H1 (cell line): ENCODE measurements at regions not wholly inside any gene's neighbourhood (a gene's known extent, or its start where the extent isn't known, plus 50 kb on each side); places are given as distances from the start of the nearest gene placed in this dataset.

Experiments used
- ATF2 ChIP-seq: IDR thresholded peaks from 2 replicates; pipeline ENCODE4 v1.6.1; 2012; ENCODE audit warnings: low read length, inconsistent platforms
- CEBPB ChIP-seq: IDR thresholded peaks from 2 replicates; pipeline ENCODE4 v1.6.1; 2012; ENCODE audit warnings: low read depth, low read length
- CHD1 ChIP-seq: IDR thresholded peaks from 2 replicates; pipeline ENCODE4 v1.6.1; 2012; ENCODE audit warnings: low read depth, low read length, improper control_type of control experiment
- CHD7 ChIP-seq: fragments of 300-600 bp; sonication (generic); IDR thresholded peaks from 2 replicates; pipeline ENCODE4 v1.7.1; 2012; ENCODE audit warnings: low read length, moderate library complexity, mild to moderate bottlenecking, inconsistent platforms; ENCODE audit not compliant: insufficient replicate concordance
- CREB1 ChIP-seq: IDR thresholded peaks from 2 replicates; pipeline ENCODE4 v1.6.1; 2012; ENCODE audit warnings: inconsistent platforms
- EP300 ChIP-seq, 2 experiments: IDR thresholded peaks; 1 replicate in 1 of 2; 2 replicates in 1 of 2; pipeline ENCODE4 v1.6.1; 2011 to 2012; ENCODE audit warnings: low read depth in 2 of 2, low read length in 2 of 2, mild to moderate bottlenecking in 2 of 2, borderline replicate concordance in 1 of 2, inconsistent platforms in 1 of 2, moderate library complexity in 1 of 2
- KDM4A ChIP-seq: IDR thresholded peaks from one replicate; pipeline ENCODE4 v1.7.1; 2012; ENCODE audit warnings: low read depth, mild to moderate bottlenecking, moderate library complexity, low read length, inconsistent platforms; ENCODE audit not compliant: severe bottlenecking
- KDM5A ChIP-seq: fragments of 200-600 bp; IDR thresholded peaks from 2 replicates; pipeline ENCODE4 v1.7.1; 2012; ENCODE audit warnings: mild to moderate bottlenecking, low read length, inconsistent platforms, mixed read lengths
- RXRA ChIP-seq: IDR thresholded peaks from 2 replicates; pipeline ENCODE4 v1.6.1; 2011; ENCODE audit warnings: low read depth, mild to moderate bottlenecking, low read length, moderate library complexity; ENCODE audit not compliant: insufficient read depth
- TCF12 ChIP-seq: IDR thresholded peaks from 2 replicates; pipeline ENCODE4 v1.6.1; 2011; ENCODE audit warnings: low read depth, mild to moderate bottlenecking, low read length
- ZNF274 ChIP-seq: IDR thresholded peaks from 2 replicates; pipeline ENCODE4 v1.7.0; 2012; ENCODE audit warnings: low read length, borderline replicate concordance; ENCODE audit errors: extremely low read depth

- TF ChIP-seq CHD7 (no peak), KDM4A (no peak), CREB1 (no peak), ZNF274 (no peak), RXRA (no peak), CEBPB (no peak), ATF2 (no peak), TCF12 (no peak), EP300 (IDR thresholded peaks at IDR 0.05; ENCODE audit: borderline replicate concordance in 1 of 2, low read depth in 2 of 2, low read length in 2 of 2) (no peak), CHD1 (no peak), KDM5A (no peak)
Measured at GRCh38 chr10:9166770-9167169, 1112.3 kb downstream of the GATA3 start (continued).
